Testis (tissue), 2 donors: ENCODE measurements at regions not wholly inside any gene's neighbourhood (a gene's known extent, or its start where the extent isn't known, plus 50 kb on each side); places are given as distances from the start of the nearest gene placed in this dataset.

Experiments used
- DNase-seq: peaks from one replicate; pipeline ENCODE4 v3.0.0-alpha.2; 2019
- H3K27ac ChIP-seq, 2 donors: fragments of 200-600 bp; sonication (generic); one replicate each; pipeline ENCODE4 v1.5.1; 2019
- H3K27me3 ChIP-seq: fragments of 200-600 bp; sonication (generic); one replicate; pipeline ENCODE4 v1.5.1; 2019
- H3K36me3 ChIP-seq: fragments of 200-600 bp; sonication (generic); one replicate; pipeline ENCODE4 v1.5.1; 2017; ENCODE audit warnings: low read depth; ENCODE audit errors: missing control alignments
- H3K4me1 ChIP-seq: fragments of 200-600 bp; sonication (generic); one replicate; pipeline ENCODE4 v1.5.1; 2019
- H3K4me3 ChIP-seq, 2 donors: fragments of 200-600 bp; sonication (generic); one replicate each; pipeline ENCODE4 v1.5.1; 2017 to 2019
- H3K9me3 ChIP-seq: fragments of 200-600 bp; sonication (generic); one replicate; pipeline ENCODE4 v1.5.1; 2017
- CTCF ChIP-seq, 3 experiments: fragments of 450-650 bp in 2 of 3; fragments of 200-600 bp in 1 of 3; sonication (generic) in 1 of 3; IDR thresholded peaks; one replicate each; pipeline ENCODE4 v1.5.1; 2016 to 2019; ENCODE audit warnings: antibody characterized with exemption in 3 of 3, mild to moderate bottlenecking in 2 of 3, moderate library complexity in 1 of 3
- POLR2A ChIP-seq: fragments of 450-650 bp; IDR thresholded peaks from one replicate; pipeline ENCODE4 v1.6.1; 2017; ENCODE audit warnings: antibody characterized with exemption, mild to moderate bottlenecking, moderate library complexity
- WGBS, 2 donors: methylation state at CpG; one replicate each; pipeline ENCODE4 v1.1.5; 2018; 5-methylcytosine and 5-hydroxymethylcytosine counted together
- intact Hi-C: fragments of 100-400 bp; cut with DNase I; formaldehyde crosslinking; loops from one replicate; pipeline ENCODE4 v1.15.1; 2023; ENCODE audit warnings: low total_unique reads

GRCh38 chr17:77825621-77826020 is 132.9 kb upstream of the TNRC6C start:
- intact Hi-C loops, result no loop called here
- no peak for DNase-seq
- no peak overlapping the region for H3K27ac ChIP-seq
- no peaks in the 10 kb centered on the region for H3K9me3 ChIP-seq
- WGBS, 2 donors, result 68 to 70% methylated on average over 12 to 15 of the region's 15 CpGs
- TF ChIP-seq CTCF (IDR thresholded peaks at IDR 0.05), result no peak
- no peak for TF ChIP-seq POLR2A
- H3K4me1 ChIP-seq, result peaks cover 25% of the 10 kb centered on the region
- H3K36me3 ChIP-seq, result no peaks in the 10 kb centered on the region
- H3K4me3 ChIP-seq, result no peak overlapping the region
- no peaks in the 10 kb centered on the region for H3K27me3 ChIP-seq

- Histone ChIP-seq H3K4me3 (no peak overlapping the region), H3K9me3 (no peaks in the 10 kb centered on the region), H3K27me3 (no peaks in the 10 kb centered on the region), H3K27ac (no peak overlapping the region), H3K36me3 (no peaks in the 10 kb centered on the region), H3K4me1 (peaks cover 32% of the 10 kb centered on the region)
- intact Hi-C loops, result no loop called here
- 76 to 77% methylated on average over 5 to 8 of the region's 8 CpGs for WGBS, 2 donors
- TF ChIP-seq POLR2A (no peak), CTCF (IDR thresholded peaks at IDR 0.05) (no peak)
- DNase-seq, result no peak
Measured at GRCh38 chr17:77826132-77826873, 132.2 kb upstream of the TNRC6C start.

- no peaks in the 10 kb centered on the region for H3K9me3 ChIP-seq
- TF ChIP-seq POLR2A (no peak), CTCF (IDR thresholded peaks at IDR 0.05) (no peak)
- 72 to 88% methylated on average over 5 to 7 of the region's 7 CpGs for whole genome bisulfite sequencing, 2 donors
- peaks cover 34% of the 10 kb centered on the region for H3K4me1 ChIP-seq
- H3K27me3 ChIP-seq, result no peaks in the 10 kb centered on the region
- H3K36me3 ChIP-seq, result no peaks in the 10 kb centered on the region
- no peak for DNase-seq
- H3K4me3 ChIP-seq, result no peak overlapping the region
- H3K27ac ChIP-seq, result no peak overlapping the region
- intact Hi-C loops, result no loop called here
Measured at GRCh38 chr17:77827039-77827438, 131.5 kb upstream of the TNRC6C start.

- Histone ChIP-seq H3K4me3 (no peak overlapping the region), H3K36me3 (no peaks in the 10 kb centered on the region), H3K4me1 (peaks cover 32% of the 10 kb centered on the region), H3K27ac (no peak overlapping the region), H3K27me3 (no peaks in the 10 kb centered on the region), H3K9me3 (no peaks in the 10 kb centered on the region)
- 90 to 91% methylated on average over 4 to 5 of the region's 5 CpGs for WGBS, 2 donors
- TF ChIP-seq POLR2A, result no peak
- no peak for TF ChIP-seq CTCF (IDR thresholded peaks at IDR 0.05)
- intact Hi-C loops, result no loop called here
- DNase-seq, result no peak
Measured at GRCh38 chr17:77827511-77827910, 131.0 kb upstream of the TNRC6C start.
